ENCODE measurements at regions not wholly inside any gene's neighbourhood (a gene's known extent, or its start where the extent isn't known, plus 50 kb on each side); places are given as distances from the start of the nearest gene placed in this dataset.

DNA sequence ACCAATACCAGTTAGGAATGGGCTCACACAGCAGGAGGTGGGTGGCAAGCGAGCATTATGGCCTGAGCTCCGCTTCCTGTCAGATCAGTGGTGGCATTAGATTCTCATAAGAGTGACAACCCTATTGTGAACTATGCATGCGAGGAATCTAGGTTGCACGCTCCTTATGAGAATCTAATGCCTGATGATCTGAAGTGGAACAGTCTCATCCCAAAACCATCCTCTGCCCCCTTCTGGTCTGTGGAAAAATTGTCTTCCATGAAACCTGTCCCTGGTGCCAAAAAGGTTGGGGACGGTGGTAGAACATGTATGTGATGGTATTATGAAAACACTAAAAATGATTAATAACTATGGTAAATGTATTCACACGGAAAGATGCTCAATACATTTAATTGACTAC lies 99.7 kb upstream of the HIVEP1 start:
- TF ChIP-seq EZH2 (IDR thresholded peaks at IDR 0.05; ENCODE audit: insufficient read depth, poor library complexity, severe bottlenecking) (no peak), EZH2phosphoT487 (IDR thresholded peaks at IDR 0.05; ENCODE audit: insufficient read depth, low read depth) (no peak)
